H9 (cell line): ENCODE measurements at regions not wholly inside any gene's neighbourhood (a gene's known extent, or its start where the extent isn't known, plus 50 kb on each side); places are given as distances from the start of the nearest gene placed in this dataset.

Experiments used
- DNase-seq: peaks from one replicate; pipeline ENCODE4 v3.0.0-alpha.2; 2017
- H2AFZ ChIP-seq: one replicate; pipeline ENCODE4 v1.6.1; 2013; ENCODE audit warnings: mild to moderate bottlenecking, low read length, control low read depth, moderate library complexity
- H2AK5ac ChIP-seq: 2 replicates; pipeline ENCODE4 v1.6.1; 2013; ENCODE audit warnings: low read length, control low read depth, mixed read lengths; ENCODE audit not compliant: insufficient read length
- H2BK120ac ChIP-seq: one replicate; pipeline ENCODE4 v1.6.1; 2013; ENCODE audit warnings: low read depth, mild to moderate bottlenecking, low read length, control low read depth, inconsistent platforms; ENCODE audit not compliant: poor library complexity, severe bottlenecking
- H2BK12ac ChIP-seq: 2 replicates; pipeline ENCODE4 v1.6.1; 2013; ENCODE audit warnings: low read length, control low read depth, mixed read lengths, low read depth; ENCODE audit not compliant: insufficient read length
- H2BK15ac ChIP-seq: 2 replicates; pipeline ENCODE4 v1.6.1; 2013; ENCODE audit warnings: low read depth, low read length, control low read depth
- H2BK20ac ChIP-seq: one replicate; pipeline ENCODE4 v1.6.1; 2013; ENCODE audit warnings: low read depth, mild to moderate bottlenecking, low read length, control low read depth, inconsistent platforms; ENCODE audit not compliant: poor library complexity, severe bottlenecking
- H2BK5ac ChIP-seq: 2 replicates; pipeline ENCODE4 v1.6.1; 2013; ENCODE audit warnings: low read length, control low read depth, mixed read lengths; ENCODE audit not compliant: insufficient read length
- H3K14ac ChIP-seq: 2 replicates; pipeline ENCODE4 v1.6.1; 2013; ENCODE audit warnings: low read length, control low read depth; ENCODE audit not compliant: insufficient read depth
- H3K18ac ChIP-seq: 2 replicates; pipeline ENCODE4 v1.6.1; 2013; ENCODE audit warnings: low read depth, mild to moderate bottlenecking, mixed read lengths, low read length, control low read depth; ENCODE audit not compliant: insufficient read length
- H3K23ac ChIP-seq: 2 replicates; pipeline ENCODE4 v1.6.1; 2013; ENCODE audit warnings: low read length, control low read depth, mixed read lengths, low read depth; ENCODE audit not compliant: insufficient read length
- H3K23me2 ChIP-seq: 2 replicates; pipeline ENCODE4 v1.6.1; 2013; ENCODE audit warnings: low read depth, mild to moderate bottlenecking, mixed read lengths, low read length, control low read depth; ENCODE audit not compliant: insufficient read length, poor library complexity, severe bottlenecking
- H3K27ac ChIP-seq: 2 replicates; pipeline ENCODE4 v1.5.1; 2013; ENCODE audit warnings: low read length, control low read depth, mixed read lengths, low read depth; ENCODE audit not compliant: insufficient read length
- H3K27me3 ChIP-seq: 2 replicates; pipeline ENCODE4 v1.6.1; 2013; ENCODE audit warnings: low read length, control low read depth, inconsistent platforms; ENCODE audit not compliant: insufficient read depth
- H3K4ac ChIP-seq: 2 replicates; pipeline ENCODE4 v1.6.1; 2013; ENCODE audit warnings: low read depth, mild to moderate bottlenecking, control low read depth, inconsistent platforms, low read length, moderate library complexity
- H3K4me1 ChIP-seq: 2 replicates; pipeline ENCODE4 v1.6.1; 2013; ENCODE audit warnings: low read length, control low read depth, inconsistent platforms; ENCODE audit not compliant: insufficient read depth
- H3K4me2 ChIP-seq: 2 replicates; pipeline ENCODE4 v1.6.1; 2013; ENCODE audit warnings: low read length, control low read depth, mixed read lengths; ENCODE audit not compliant: insufficient read length, insufficient read depth
- H3K56ac ChIP-seq: 2 replicates; pipeline ENCODE4 v1.6.1; 2013; ENCODE audit warnings: low read depth, mild to moderate bottlenecking, mixed read lengths, low read length, control low read depth; ENCODE audit not compliant: insufficient read length
- H3K79me1 ChIP-seq: 2 replicates; pipeline ENCODE4 v1.6.1; 2013; ENCODE audit warnings: low read depth, mild to moderate bottlenecking, moderate library complexity, low read length, control low read depth, inconsistent platforms; ENCODE audit not compliant: insufficient read depth, poor library complexity, severe bottlenecking
- H3K79me2 ChIP-seq: 2 replicates; pipeline ENCODE4 v1.6.1; 2013; ENCODE audit warnings: low read length, control low read depth, inconsistent platforms; ENCODE audit not compliant: insufficient read depth
- H3K9ac ChIP-seq: 2 replicates; pipeline ENCODE4 v1.6.1; 2013; ENCODE audit warnings: low read length, control low read depth, mixed read lengths; ENCODE audit not compliant: insufficient read length; ENCODE audit errors: extremely low read depth
- H3K9me3 ChIP-seq: one replicate; pipeline ENCODE4 v1.6.1; 2013; ENCODE audit warnings: low read depth, low read length, inconsistent platforms; ENCODE audit not compliant: control insufficient read depth
- H3T11ph ChIP-seq: one replicate; pipeline ENCODE4 v1.6.1; 2013; ENCODE audit warnings: mild to moderate bottlenecking, low read length, control low read depth, inconsistent platforms
- H4K20me1 ChIP-seq: one replicate; pipeline ENCODE4 v1.6.1; 2013; ENCODE audit not compliant: control insufficient read depth, insufficient read length, insufficient read depth
- H4K5ac ChIP-seq: 2 replicates; pipeline ENCODE4 v1.6.1; 2013; ENCODE audit warnings: low read depth, mild to moderate bottlenecking, mixed read lengths, low read length, control low read depth; ENCODE audit not compliant: insufficient read length
- H4K8ac ChIP-seq: replicated peaks from 2 replicates; pipeline ENCODE4 v1.6.1; 2013; ENCODE audit warnings: low read length, control low read depth, mixed read lengths, low read depth; ENCODE audit not compliant: insufficient read length
- H4K91ac ChIP-seq: 2 replicates; pipeline ENCODE4 v1.6.1; 2013; ENCODE audit warnings: low read depth, mild to moderate bottlenecking, moderate library complexity, mixed read lengths, low read length, control low read depth; ENCODE audit not compliant: insufficient read length
- H3K27ac Mint-ChIP-seq, 3 experiments: 2 replicates in 2 of 3; 3 replicates in 1 of 3; pipeline ENCODE4 v1.8.0; 2020 to 2021; ENCODE audit warnings: mixed read lengths in 3 of 3, mild to moderate bottlenecking in 1 of 3, moderate library complexity in 1 of 3
- H3K27me3 Mint-ChIP-seq: 2 replicates; pipeline ENCODE4 v1.8.0; 2021; ENCODE audit warnings: low read depth, mild to moderate bottlenecking, moderate library complexity, mixed read lengths
- H3K36me3 Mint-ChIP-seq, 3 experiments: 2 replicates in 2 of 3; 3 replicates in 1 of 3; pipeline ENCODE4 v1.8.0; 2020 to 2021; ENCODE audit warnings: low read depth in 3 of 3, mixed read lengths in 3 of 3; ENCODE audit not compliant: insufficient read depth in 1 of 3
- H3K4me1 Mint-ChIP-seq, 2 experiments: 2 replicates each; pipeline ENCODE4 v1.8.0; 2020; ENCODE audit warnings: mixed read lengths in 2 of 2
- H3K4me3 Mint-ChIP-seq, 2 experiments: 2 replicates in 1 of 2; 3 replicates in 1 of 2; pipeline ENCODE4 v1.8.0; 2020 to 2021; ENCODE audit warnings: mild to moderate bottlenecking in 2 of 2, mixed read lengths in 2 of 2, moderate library complexity in 1 of 2
- H3K9me3 Mint-ChIP-seq, 2 experiments: 2 replicates in 1 of 2; 3 replicates in 1 of 2; pipeline ENCODE4 v1.8.0; 2020; ENCODE audit warnings: mild to moderate bottlenecking in 2 of 2, mixed read lengths in 2 of 2, moderate library complexity in 1 of 2
- WGBS: extraction: QIAGEN DNeasy Blood & Tissue Kit; methylation state at CpG from one replicate; pipeline ENCODE4 v1.1.7; 2013; ENCODE audit warnings: missing lambda C conversion rate, low lambda C conversion rate, mixed read lengths; ENCODE audit not compliant: insufficient read length; ENCODE audit errors: extremely low coverage; 5-methylcytosine and 5-hydroxymethylcytosine counted together
- TF ChIP-seq, protein P1 (sequence below): fragments of 200-600 bp; sonication (generic); conservative IDR thresholded peaks from 3 replicates; pipeline ENCODE4 v1.8.0; 2021; ENCODE audit warnings: antibody characterized with exemption, mild to moderate bottlenecking

DNA sequence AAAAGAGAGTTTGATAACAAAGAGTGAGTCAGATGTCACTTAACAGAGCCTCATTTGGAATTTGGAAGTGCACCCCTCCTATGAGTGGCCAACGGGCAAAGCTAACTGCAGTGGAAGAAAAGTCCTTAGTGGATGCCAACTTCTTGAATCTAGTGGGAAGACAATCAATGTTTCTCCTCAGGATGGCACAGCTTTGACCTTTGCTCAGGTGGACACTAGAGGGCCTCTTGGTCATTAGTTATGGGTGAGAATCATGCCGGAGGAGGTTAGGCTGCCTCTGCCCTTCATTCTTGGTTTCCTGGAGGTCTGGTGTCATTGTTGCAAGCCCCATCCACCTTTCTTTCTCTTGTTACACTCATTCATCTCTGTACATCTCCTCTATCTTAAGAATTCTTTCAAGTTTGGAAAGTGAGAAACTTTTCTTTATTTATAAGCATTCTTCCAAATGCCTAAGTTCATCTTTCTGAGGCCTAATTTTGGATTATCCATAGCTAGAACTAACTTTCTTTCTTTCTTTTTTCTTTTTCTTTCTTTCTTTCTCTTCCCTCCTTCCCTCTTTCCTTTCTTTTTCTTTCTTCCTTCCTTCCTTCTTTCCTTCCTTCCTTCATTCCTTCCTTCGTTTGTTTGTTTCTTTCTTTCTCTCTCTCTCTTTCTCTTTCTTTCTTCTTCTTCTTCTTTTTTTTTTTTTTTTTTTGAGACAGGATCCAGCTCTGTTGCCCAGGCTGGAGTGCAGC is 327.2 kb upstream of the TSHZ3 start:
- Histone ChIP-seq H3K9me3 (no peaks in the 10 kb centered on the region), H4K20me1 (no peaks in the 10 kb centered on the region), H3K79me2 (no peaks in the 10 kb centered on the region), H4K91ac (no peak overlapping the region), H3K23me2 (no peaks in the 10 kb centered on the region), H2BK12ac (no peak overlapping the region), H2AK5ac (no peak overlapping the region), H2BK120ac (no peak overlapping the region), H3K4me2 (no peak overlapping the region), H2AFZ (no peak overlapping the region), H2BK15ac (no peak overlapping the region), H3K27me3 (no peaks in the 10 kb centered on the region), H3K23ac (no peak overlapping the region), H3K14ac (no peak overlapping the region), H3K27ac (no peak overlapping the region), H4K5ac (no peak overlapping the region), H3K4me1 (no peaks in the 10 kb centered on the region; the same call in 1 of the 2 replicates), H2BK20ac (no peak overlapping the region), H3K79me1 (no peaks in the 10 kb centered on the region), H3K4ac (no peak overlapping the region), H3K9ac (no peak overlapping the region), H3K56ac (no peak overlapping the region), H2BK5ac (no peak overlapping the region), H3K18ac (no peak overlapping the region), H3T11ph (no peak overlapping the region), H4K8ac (no peak overlapping the region)
- WGBS = no CpG with 5 or more reads among the region's 3 CpGs
- peak; percentile 58 for DNase-seq
- Mint-ChIP-seq H3K9me3 (no peaks in the 10 kb centered on the region), H3K36me3 (no peaks in the 10 kb centered on the region), H3K27ac (no peak overlapping the region), H3K4me3 (no peak overlapping the region), H3K4me1 (peaks cover 0 to 4% of the 10 kb centered on the region in 2 experiments; a peak in 3 of 4 replicates), H3K27me3 (peaks cover 2% of the 10 kb centered on the region)
- TF ChIP-seq, protein P1, sequence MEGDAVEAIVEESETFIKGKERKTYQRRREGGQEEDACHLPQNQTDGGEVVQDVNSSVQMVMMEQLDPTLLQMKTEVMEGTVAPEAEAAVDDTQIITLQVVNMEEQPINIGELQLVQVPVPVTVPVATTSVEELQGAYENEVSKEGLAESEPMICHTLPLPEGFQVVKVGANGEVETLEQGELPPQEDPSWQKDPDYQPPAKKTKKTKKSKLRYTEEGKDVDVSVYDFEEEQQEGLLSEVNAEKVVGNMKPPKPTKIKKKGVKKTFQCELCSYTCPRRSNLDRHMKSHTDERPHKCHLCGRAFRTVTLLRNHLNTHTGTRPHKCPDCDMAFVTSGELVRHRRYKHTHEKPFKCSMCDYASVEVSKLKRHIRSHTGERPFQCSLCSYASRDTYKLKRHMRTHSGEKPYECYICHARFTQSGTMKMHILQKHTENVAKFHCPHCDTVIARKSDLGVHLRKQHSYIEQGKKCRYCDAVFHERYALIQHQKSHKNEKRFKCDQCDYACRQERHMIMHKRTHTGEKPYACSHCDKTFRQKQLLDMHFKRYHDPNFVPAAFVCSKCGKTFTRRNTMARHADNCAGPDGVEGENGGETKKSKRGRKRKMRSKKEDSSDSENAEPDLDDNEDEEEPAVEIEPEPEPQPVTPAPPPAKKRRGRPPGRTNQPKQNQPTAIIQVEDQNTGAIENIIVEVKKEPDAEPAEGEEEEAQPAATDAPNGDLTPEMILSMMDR = peak; percentile 71
